HEK293 (cell line): ENCODE measurements at regions not wholly inside any gene's neighbourhood (a gene's known extent, or its start where the extent isn't known, plus 50 kb on each side); places are given as distances from the start of the nearest gene placed in this dataset.

Experiments
- CTCF ChIA-PET: fragments of 350-600 bp; formaldehyde crosslinking; extraction: SDS; loops from one replicate; lab custom pipeline; 2021; ENCODE audit warnings: antibody characterized with exemption; lab: Yijun Ruan, JAX
- POLR2A ChIA-PET: fragments of 300-600 bp; formaldehyde crosslinking; extraction: SDS; loops from one replicate; lab custom pipeline; 2020; ENCODE audit warnings: antibody characterized with exemption, inconsistent platforms; lab: Yijun Ruan, JAX
- H3K27ac ChIP-seq: fragments of 200-500 bp; sonication (Bioruptor generic); 2 replicates; pipeline ENCODE4 v1.5.1; 2014; ENCODE audit warnings: low read depth, low read length, control low read depth, inconsistent platforms; ENCODE audit errors: extremely low read depth
- H3K36me3 ChIP-seq, 2 experiments: fragments of 200-500 bp in 1 of 2; sonication (Bioruptor generic) in 1 of 2; 1 replicate in 1 of 2; 2 replicates in 1 of 2; pipeline ENCODE4 v1.5.1; 2014 to 2017; ENCODE audit warnings: inconsistent platforms in 2 of 2, low read length in 2 of 2; ENCODE audit not compliant: control insufficient read depth in 2 of 2, insufficient read depth in 1 of 2
- H3K4me1 ChIP-seq: fragments of 200-500 bp; sonication (Bioruptor generic); 2 replicates; pipeline ENCODE4 v1.5.1; 2014; ENCODE audit warnings: mild to moderate bottlenecking, low read length, inconsistent platforms; ENCODE audit not compliant: control insufficient read depth, insufficient read depth
- H3K4me3 ChIP-seq: 2 replicates; pipeline ENCODE4 v1.5.1; 2011; ENCODE audit warnings: low read depth, mild to moderate bottlenecking, control low read depth, low read length, moderate library complexity
- H3K9me3 ChIP-seq: fragments of 200-500 bp; sonication (Bioruptor generic); 2 replicates; pipeline ENCODE4 v1.5.1; 2014; ENCODE audit warnings: low read depth, low read length, inconsistent platforms; ENCODE audit not compliant: control insufficient read depth, insufficient read depth
- EGR2 ChIP-seq: fragments of 450-650 bp; formaldehyde crosslinking; IDR thresholded peaks from 2 replicates; pipeline ENCODE4 v1.5.1; 2016; ENCODE audit warnings: low read depth, missing biosample characterization, missing genetic modification characterization
- GLIS1 ChIP-seq: fragments of 450-650 bp; formaldehyde crosslinking; IDR thresholded peaks from 2 replicates; pipeline ENCODE4 v1.5.1; 2016; ENCODE audit warnings: missing biosample characterization, missing genetic modification characterization
- HIC1 ChIP-seq: fragments of 450-650 bp; formaldehyde crosslinking; IDR thresholded peaks from 2 replicates; pipeline ENCODE4 v1.5.1; 2016; ENCODE audit warnings: missing biosample characterization, missing genetic modification characterization
- HOXD13 ChIP-seq: sonication (generic); formaldehyde crosslinking; IDR thresholded peaks from 2 replicates; pipeline ENCODE4 v1.8.0; 2022; ENCODE audit warnings: missing genetic modification reagents, borderline replicate concordance
- KLF1 ChIP-seq: fragments of 450-650 bp; formaldehyde crosslinking; IDR thresholded peaks from 2 replicates; pipeline ENCODE4 v1.5.1; 2016; ENCODE audit warnings: missing biosample characterization, missing genetic modification characterization
- KLF7 ChIP-seq: fragments of 450-650 bp; formaldehyde crosslinking; IDR thresholded peaks from 2 replicates; pipeline ENCODE4 v1.5.1; 2016; ENCODE audit warnings: missing biosample characterization, missing genetic modification characterization, borderline replicate concordance
- KLF8 ChIP-seq: fragments of 450-650 bp; formaldehyde crosslinking; IDR thresholded peaks from 2 replicates; pipeline ENCODE4 v1.5.1; 2016; ENCODE audit warnings: missing biosample characterization, missing genetic modification characterization
- MEIS1 ChIP-seq: sonication (generic); formaldehyde crosslinking; IDR thresholded peaks from 2 replicates; pipeline ENCODE4 v1.8.1; 2022; ENCODE audit warnings: missing genetic modification reagents, mild to moderate bottlenecking, borderline replicate concordance
- SETDB1 ChIP-seq: IDR thresholded peaks from one replicate; pipeline ENCODE4 v1.6.1; 2017; ENCODE audit warnings: mild to moderate bottlenecking, low read length, moderate library complexity, mixed read lengths; ENCODE audit not compliant: insufficient read length
- TRIM28 ChIP-seq: IDR thresholded peaks from 2 replicates; pipeline ENCODE4 v1.6.1; 2011; ENCODE audit warnings: low read length, control low read depth, borderline replicate concordance
- ZNF16 ChIP-seq: fragments of 450-650 bp; formaldehyde crosslinking; IDR thresholded peaks from 2 replicates; pipeline ENCODE4 v1.5.1; 2016; ENCODE audit warnings: low read depth, missing biosample characterization, missing genetic modification characterization
- ZNF184 ChIP-seq: fragments of 450-650 bp; IDR thresholded peaks from 2 replicates; pipeline ENCODE4 v1.5.1; 2018; ENCODE audit warnings: missing biosample characterization, mild to moderate bottlenecking, missing genetic modification characterization
- ZNF211 ChIP-seq: fragments of 450-650 bp; formaldehyde crosslinking; IDR thresholded peaks from 2 replicates; pipeline ENCODE4 v1.5.1; 2016; ENCODE audit warnings: low read depth, missing biosample characterization, missing genetic modification characterization
- ZNF266 ChIP-seq: fragments of 450-650 bp; formaldehyde crosslinking; IDR thresholded peaks from 2 replicates; pipeline ENCODE4 v1.5.1; 2016; ENCODE audit warnings: missing biosample characterization, missing genetic modification characterization, low read depth
- ZNF302 ChIP-seq: fragments of 450-650 bp; formaldehyde crosslinking; IDR thresholded peaks from 2 replicates; pipeline ENCODE4 v1.5.1; 2016; ENCODE audit warnings: missing biosample characterization, missing genetic modification characterization, low read depth
- ZNF341 ChIP-seq: fragments of 450-650 bp; formaldehyde crosslinking; IDR thresholded peaks from 2 replicates; pipeline ENCODE4; 2016; ENCODE audit warnings: low read depth, missing biosample characterization, missing genetic modification characterization
- ZNF501 ChIP-seq: fragments of 450-650 bp; formaldehyde crosslinking; IDR thresholded peaks from 2 replicates; pipeline ENCODE4 v1.5.1; 2016; ENCODE audit warnings: missing biosample characterization, missing genetic modification characterization
- ZNF530 ChIP-seq: fragments of 450-650 bp; formaldehyde crosslinking; IDR thresholded peaks from 2 replicates; pipeline ENCODE4 v1.5.1; 2016; ENCODE audit warnings: low read depth, missing biosample characterization, missing genetic modification characterization
- ZNF555 ChIP-seq: fragments of 450-650 bp; formaldehyde crosslinking; conservative IDR thresholded peaks from 2 replicates; pipeline ENCODE4 v1.5.1; 2017; ENCODE audit warnings: missing biosample characterization, mild to moderate bottlenecking, missing genetic modification characterization, inconsistent platforms
- ZNF558 ChIP-seq: fragments of 450-650 bp; formaldehyde crosslinking; IDR thresholded peaks from 2 replicates; pipeline ENCODE4 v1.5.1; 2016; ENCODE audit warnings: missing biosample characterization, missing genetic modification characterization
- ZNF580 ChIP-seq: fragments of 450-650 bp; formaldehyde crosslinking; IDR thresholded peaks from 2 replicates; pipeline ENCODE4 v1.5.1; 2016; ENCODE audit warnings: missing biosample characterization, missing genetic modification characterization
- ZNF600 ChIP-seq: fragments of 450-650 bp; formaldehyde crosslinking; IDR thresholded peaks from 2 replicates; pipeline ENCODE4 v1.5.1; 2016; ENCODE audit warnings: missing biosample characterization, missing genetic modification characterization
- ZNF701 ChIP-seq: fragments of 450-650 bp; formaldehyde crosslinking; IDR thresholded peaks from 2 replicates; pipeline ENCODE4 v1.5.1; 2016; ENCODE audit warnings: missing biosample characterization, missing genetic modification characterization
- ZNF785 ChIP-seq: fragments of 450-650 bp; formaldehyde crosslinking; IDR thresholded peaks from 2 replicates; pipeline ENCODE4 v1.5.1; 2016; ENCODE audit warnings: missing biosample characterization, missing genetic modification characterization
- TF ChIP-seq, protein P1 (sequence below): fragments of 450-650 bp; formaldehyde crosslinking; IDR thresholded peaks from 2 replicates; pipeline ENCODE4 v1.5.1; 2016; ENCODE audit warnings: missing biosample characterization, missing genetic modification characterization

GRCh38 chr2:217151509-217152206 is 291.8 kb upstream of the TNP1 start (continued):
- no peak for TF ChIP-seq ZNF184
- TF ChIP-seq ZNF530 (tag by site-specific recombination): no peak

DNA sequence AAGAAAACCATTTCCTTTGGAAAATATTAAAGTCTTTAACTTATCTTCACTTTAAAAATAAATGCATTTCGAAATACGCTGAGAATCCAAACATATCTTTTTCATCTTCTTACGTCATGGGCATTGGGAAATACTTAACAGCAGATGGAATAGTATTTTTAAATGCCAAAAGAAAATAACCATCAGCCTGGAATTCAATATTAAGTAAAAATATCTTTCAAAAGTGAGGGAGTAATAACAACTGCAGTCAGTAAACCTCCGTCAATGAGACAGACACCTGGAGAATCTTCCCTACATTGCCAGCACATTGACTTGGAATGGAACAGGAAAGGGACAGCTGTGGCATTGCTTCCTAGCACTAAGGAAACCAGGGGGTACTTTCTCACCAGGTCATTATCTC is 290.4 kb upstream of the TNP1 start:
- no peaks in the 10 kb centered on the region for H3K36me3 ChIP-seq
- H3K9me3 ChIP-seq: no peaks in the 10 kb centered on the region
- POLR2A ChIA-PET: no interaction called here
- no peak overlapping the region for H3K4me3 ChIP-seq
- no peak overlapping the region for H3K27ac ChIP-seq
- TF ChIP-seq ZNF266 (tag by site-specific recombination): no peak
- TF ChIP-seq ZNF785 (tag by site-specific recombination): no peak
- no peak for TF ChIP-seq ZNF600 (tag by site-specific recombination)
- TF ChIP-seq ZNF211 (tag by site-specific recombination): no peak
- TF ChIP-seq MEIS1 (CRISPR knock-in tag): no peak
- TF ChIP-seq EGR2 (tag by site-specific recombination): no peak
- TF ChIP-seq ZNF555: no peak
- TF ChIP-seq HIC1 (tag by site-specific recombination): no peak
- TF ChIP-seq ZNF501: no peak
- TF ChIP-seq KLF8 (tag by site-specific recombination): no peak
- TF ChIP-seq, all 188 proteins: peak for 0
- CTCF ChIA-PET: no interaction called here
- no peaks in the 10 kb centered on the region for H3K4me1 ChIP-seq

DNA sequence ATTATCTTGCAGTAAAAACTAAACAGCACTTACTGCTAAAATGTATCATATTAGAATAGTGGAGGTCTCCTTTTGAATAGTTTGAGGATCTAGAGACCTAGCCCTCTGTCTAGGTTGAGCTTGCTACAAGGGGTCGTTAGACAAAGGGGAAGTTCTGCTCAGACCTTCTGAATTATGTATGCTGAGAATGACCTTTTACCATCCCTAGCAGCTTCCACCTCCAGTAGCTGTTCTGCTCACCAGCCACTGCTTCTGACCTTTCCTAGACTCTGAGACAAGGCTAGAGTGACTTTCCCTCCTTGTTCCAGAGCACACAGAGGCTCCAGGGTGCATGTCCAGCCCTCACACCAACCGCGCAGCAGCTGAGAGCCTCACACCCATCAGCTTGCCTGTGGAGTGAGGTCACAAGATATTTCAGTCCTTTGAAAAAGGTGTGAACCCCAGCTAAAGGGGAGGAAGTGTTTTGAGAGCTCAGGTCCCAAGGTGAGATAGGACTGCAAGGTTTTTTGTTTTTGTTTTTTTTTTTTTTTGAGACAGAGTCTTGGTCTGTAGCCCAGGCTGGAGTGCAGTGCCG is 289.3 kb upstream of the TNP1 start:
- H3K9me3 ChIP-seq: no peaks in the 10 kb centered on the region

More for the DNA sequence above, 289.3 kb upstream of the TNP1 start:
- CTCF ChIA-PET: interaction anchor here (1.0 kb wide), 1 partner anchor 566 kb away, joined by 3 read pairs; no protein-coding TSS in a partner anchor
- POLR2A ChIA-PET: no interaction called here
- no peak overlapping the region for H3K4me3 ChIP-seq
- H3K4me1 ChIP-seq: no peaks in the 10 kb centered on the region
- no peak overlapping the region for H3K27ac ChIP-seq
- TF ChIP-seq ZNF600 (tag by site-specific recombination) (no peak), GLIS1 (tag by site-specific recombination) (no peak), ZNF16 (tag by site-specific recombination) (no peak), ZNF341 (tag by site-specific recombination) (no peak), KLF7 (tag by site-specific recombination) (no peak), ZNF501 (no peak), HIC1 (tag by site-specific recombination) (no peak), ZNF701 (tag by site-specific recombination) (no peak), TRIM28 (no peak), HOXD13 (CRISPR knock-in tag) (no peak), ZNF558 (tag by site-specific recombination) (no peak), ZNF302 (no peak), ZNF580 (tag by site-specific recombination) (no peak), SETDB1 (no peak), KLF1 (tag by site-specific recombination) (no peak)
- TF ChIP-seq, protein P1, sequence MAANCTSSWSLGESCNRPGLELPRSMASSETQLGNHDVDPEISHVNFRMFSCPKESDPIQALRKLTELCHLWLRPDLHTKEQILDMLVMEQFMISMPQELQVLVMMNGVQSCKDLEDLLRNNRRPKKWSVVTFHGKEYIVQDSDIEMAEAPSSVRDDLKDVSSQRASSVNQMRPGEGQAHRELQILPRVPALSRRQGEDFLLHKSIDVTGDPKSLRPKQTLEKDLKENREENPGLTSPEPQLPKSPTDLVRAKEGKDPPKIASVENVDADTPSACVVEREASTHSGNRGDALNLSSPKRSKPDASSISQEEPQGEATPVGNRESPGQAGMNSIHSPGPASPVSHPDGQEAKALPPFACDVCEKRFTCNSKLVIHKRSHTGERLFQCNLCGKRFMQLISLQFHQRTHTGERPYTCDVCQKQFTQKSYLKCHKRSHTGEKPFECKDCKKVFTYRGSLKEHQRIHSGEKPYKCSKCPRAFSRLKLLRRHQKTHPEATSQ (tag by site-specific recombination): no peak
- H3K36me3 ChIP-seq: no peaks in the 10 kb centered on the region
